ENCODE measurements at regions not wholly inside any gene's neighbourhood (a gene's known extent, or its start where the extent isn't known, plus 50 kb on each side); places are given as distances from the start of the nearest gene placed in this dataset.

GRCh38 chr18:61753373-61753772 lies 139.4 kb downstream of the RNF152 start:
- TF ChIP-seq POLR2AphosphoS5 (IDR thresholded peaks at IDR 0.05; ENCODE audit: low read depth, low read length) (no peak), POLR2A (IDR thresholded peaks at IDR 0.05; ENCODE audit: low read depth, low read length) (no peak)
